ENCODE measurements at regions not wholly inside any gene's neighbourhood (a gene's known extent, or its start where the extent isn't known, plus 50 kb on each side); places are given as distances from the start of the nearest gene placed in this dataset.

DNA sequence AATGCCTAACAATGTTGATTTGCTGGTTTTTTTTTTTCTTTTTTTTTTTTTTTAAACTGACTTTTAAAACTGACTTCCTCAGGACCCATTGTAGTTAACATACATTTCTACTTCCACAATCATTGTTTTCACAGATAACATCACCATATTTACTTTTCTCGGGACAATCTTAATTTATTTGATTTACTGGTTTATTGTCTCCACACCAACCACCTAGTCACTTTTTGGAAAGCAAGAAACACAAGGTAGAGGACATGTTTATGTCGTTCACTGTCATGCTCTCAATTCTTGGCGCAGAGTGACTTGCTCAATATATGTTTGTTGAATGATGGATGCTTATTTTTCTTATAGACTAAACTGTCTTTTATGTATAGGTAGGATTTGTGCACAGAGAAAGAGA is 2280.7 kb downstream of the MAT2B start:
- TF ChIP-seq CTCF (IDR thresholded peaks at IDR 0.05), result no peak
- TF ChIP-seq POLR2A (IDR thresholded peaks at IDR 0.05), result no peak
